C4-2B (cell line): ENCODE measurements at regions not wholly inside any gene's neighbourhood (a gene's known extent, or its start where the extent isn't known, plus 50 kb on each side); places are given as distances from the start of the nearest gene placed in this dataset.
A peak's percentile ranks its signal among the peaks of the same experiment; 100 is the strongest.
"Not testable (repeated sequence)": the region's sequence is repeated elsewhere in the genome, so short reads cannot be mapped to it uniquely, and the experiment has no call there.

ENCODE experiments used
- H3K27ac ChIP-seq: fragments of 450-650 bp; 2 replicates; pipeline ENCODE4 v1.5.1; 2017
- CTCF ChIP-seq: fragments of 450-650 bp; conservative IDR thresholded peaks from 2 replicates; pipeline ENCODE4 v1.5.1; 2017; ENCODE audit warnings: mild to moderate bottlenecking
- ZFX ChIP-seq: fragments of 450-650 bp; IDR thresholded peaks from 2 replicates; pipeline ENCODE4 v1.6.1; 2017

DNA sequence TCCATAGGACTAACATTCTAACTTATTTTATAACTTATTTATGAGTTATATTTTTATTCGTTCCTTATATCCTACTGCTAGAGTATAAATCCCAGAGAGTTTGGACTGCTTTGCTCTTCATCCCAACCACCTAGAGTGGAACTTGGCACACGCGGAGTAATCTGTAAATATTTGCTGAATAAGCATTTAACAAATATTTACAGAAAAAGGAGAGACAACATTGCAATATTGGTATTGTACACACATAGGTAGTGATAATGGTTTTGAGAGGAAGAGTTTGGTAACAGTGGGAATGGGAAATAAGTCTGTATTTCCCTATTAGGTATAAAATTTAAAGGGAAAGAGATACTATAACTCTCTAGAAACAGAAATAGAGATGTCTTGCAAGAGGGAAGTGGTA is 634.8 kb upstream of the CITED2 start:
- TF ChIP-seq CTCF (no peak), ZFX (no peak)
- H3K27ac ChIP-seq, result no peak overlapping the region

DNA sequence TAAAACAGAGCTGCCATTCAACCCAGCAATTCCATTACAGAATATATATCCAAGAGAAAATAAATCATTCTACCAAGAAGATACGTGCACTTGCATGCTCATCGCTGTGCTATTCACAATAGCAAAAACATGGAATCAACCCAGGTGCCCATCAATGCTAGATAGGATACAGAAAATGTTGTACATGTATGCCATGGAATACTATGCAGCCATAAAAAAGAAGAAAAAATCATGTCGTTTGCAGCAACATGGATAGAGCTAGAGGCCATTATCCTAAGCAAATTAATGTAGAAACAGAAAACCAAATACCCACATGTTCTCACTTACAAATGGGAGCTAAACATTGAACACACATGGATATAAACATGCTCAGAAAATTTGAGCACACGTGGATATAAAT is 633.1 kb upstream of the CITED2 start:
- no peak overlapping the region for H3K27ac ChIP-seq
- no peak for TF ChIP-seq CTCF
- no peak for TF ChIP-seq ZFX

GRCh38 chr6:140003217-140003616 is 628.8 kb upstream of the CITED2 start:
- peak overlapping the region; percentile 62; the same call in 1 of the 2 replicates for H3K27ac ChIP-seq
- TF ChIP-seq CTCF, result no peak
- no peak for TF ChIP-seq ZFX

DNA sequence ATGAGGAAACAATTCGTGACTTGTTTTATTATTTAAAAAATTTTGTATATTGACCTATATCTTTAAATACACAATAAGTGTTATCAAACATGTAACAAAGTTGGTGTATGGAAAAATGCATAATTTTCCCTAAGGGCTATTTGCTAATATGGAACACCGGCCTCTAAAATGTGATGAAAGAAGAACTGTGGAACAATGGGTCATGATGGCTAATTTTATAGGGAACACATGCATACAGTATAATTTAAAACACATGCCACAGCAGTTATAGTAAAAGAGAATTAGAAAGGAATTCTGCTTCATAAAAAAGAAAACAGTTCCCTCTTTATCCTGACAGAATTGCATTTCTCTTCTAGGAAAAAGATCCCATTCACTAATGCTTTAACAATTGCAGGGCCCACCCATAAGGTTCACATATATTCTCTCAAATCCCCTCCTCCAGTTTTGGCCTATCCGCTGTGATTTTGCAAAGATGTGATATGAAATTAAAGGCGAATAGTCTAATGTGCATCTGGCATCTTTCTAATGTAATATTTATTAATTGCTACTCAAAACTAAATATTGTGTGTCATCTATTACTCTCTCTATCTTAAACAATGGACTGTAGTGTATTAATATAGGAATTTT is 628.1 kb upstream of the CITED2 start:
- TF ChIP-seq CTCF (no peak), ZFX (no peak)
- H3K27ac ChIP-seq, result no peak overlapping the region

- TF ChIP-seq CTCF (no peak), ZFX (no peak)
- no peak overlapping the region for H3K27ac ChIP-seq
Measured at GRCh38 chr6:140001821-140002341, 627.4 kb upstream of the CITED2 start.

- TF ChIP-seq ZFX (no peak), CTCF (no peak)
- no peak overlapping the region for H3K27ac ChIP-seq
Measured at GRCh38 chr6:140001005-140001404, 626.6 kb upstream of the CITED2 start.

GRCh38 chr6:139999661-140000060 is 625.2 kb upstream of the CITED2 start:
- H3K27ac ChIP-seq, result not testable (repeated sequence)

- not testable (repeated sequence) for H3K27ac ChIP-seq
Measured at GRCh38 chr6:139998478-139998877, 624.0 kb upstream of the CITED2 start.
